Activated CD4-positive, alpha-beta memory T cell treated with anti-CD3 and anti-CD28 coated beads for 36 hours (primary cell): ENCODE measurements at regions not wholly inside any gene's neighbourhood (a gene's known extent, or its start where the extent isn't known, plus 50 kb on each side); places are given as distances from the start of the nearest gene placed in this dataset.
A peak's percentile ranks its signal among the peaks of the same experiment; 100 is the strongest.

Experiments used
- CTCF ChIA-PET: fragments of 350-600 bp; sonication (Branson Sonifier 250); formaldehyde crosslinking; loops from one replicate; lab custom pipeline; 2021; ENCODE audit warnings: antibody characterized with exemption, inconsistent platforms; lab: Charles Lee
- POLR2A ChIA-PET: fragments of 350-600 bp; sonication (Branson Sonifier 250); formaldehyde crosslinking; loops from one replicate; lab custom pipeline; 2021; ENCODE audit warnings: antibody characterized with exemption; lab: Charles Lee
- DNase-seq: peaks from one replicate; pipeline ENCODE4 v3.0.0-alpha.2; 2020
- H3K27ac Mint-ChIP-seq: one replicate; pipeline ENCODE4 v1.8.0; 2021; ENCODE audit warnings: mixed read lengths
- H3K27me3 Mint-ChIP-seq: one replicate; pipeline ENCODE4 v1.8.0; 2021; ENCODE audit warnings: mixed read lengths
- H3K36me3 Mint-ChIP-seq: one replicate; pipeline ENCODE4 v1.8.0; 2021; ENCODE audit warnings: mixed read lengths
- H3K4me1 Mint-ChIP-seq: one replicate; pipeline ENCODE4 v1.8.0; 2021; ENCODE audit warnings: low read depth, mixed read lengths
- H3K4me3 Mint-ChIP-seq: one replicate; pipeline ENCODE4 v1.8.0; 2021; ENCODE audit warnings: mild to moderate bottlenecking, mixed read lengths
- H3K9me3 Mint-ChIP-seq: one replicate; pipeline ENCODE4 v1.8.0; 2021; ENCODE audit warnings: mixed read lengths
- intact Hi-C: fragments of 100-400 bp; cut with micrococcal nuclease; formaldehyde crosslinking; loops from one replicate; pipeline ENCODE4 v1.15.1; 2023

- ChIA-PET POLR2A (no interaction called here), CTCF (no interaction called here)
- no peak overlapping the region for H3K27ac Mint-ChIP-seq
- no peaks in the 10 kb centered on the region for H3K36me3 Mint-ChIP-seq
- no peaks in the 10 kb centered on the region for H3K9me3 Mint-ChIP-seq
- intact Hi-C loops: no loop called here
- peak; percentile 5 for DNase-seq
- H3K4me1 Mint-ChIP-seq: no peaks in the 10 kb centered on the region
- H3K27me3 Mint-ChIP-seq: peaks cover 17% of the 10 kb centered on the region
- no peak overlapping the region for H3K4me3 Mint-ChIP-seq
These were observed 108.4 kb upstream of the OTOS start for GRCh38 chr2:240248721-240249422.

GRCh38 chr2:240249423-240250149 is 109.1 kb upstream of the OTOS start:
- Mint-ChIP-seq H3K27ac (no peak overlapping the region), H3K4me3 (no peak overlapping the region), H3K4me1 (no peaks in the 10 kb centered on the region), H3K9me3 (no peaks in the 10 kb centered on the region), H3K36me3 (no peaks in the 10 kb centered on the region), H3K27me3 (peaks cover 11% of the 10 kb centered on the region)
- ChIA-PET POLR2A (no interaction called here), CTCF (no interaction called here)
- intact Hi-C loops: no loop called here
- DNase-seq: no peak

DNA sequence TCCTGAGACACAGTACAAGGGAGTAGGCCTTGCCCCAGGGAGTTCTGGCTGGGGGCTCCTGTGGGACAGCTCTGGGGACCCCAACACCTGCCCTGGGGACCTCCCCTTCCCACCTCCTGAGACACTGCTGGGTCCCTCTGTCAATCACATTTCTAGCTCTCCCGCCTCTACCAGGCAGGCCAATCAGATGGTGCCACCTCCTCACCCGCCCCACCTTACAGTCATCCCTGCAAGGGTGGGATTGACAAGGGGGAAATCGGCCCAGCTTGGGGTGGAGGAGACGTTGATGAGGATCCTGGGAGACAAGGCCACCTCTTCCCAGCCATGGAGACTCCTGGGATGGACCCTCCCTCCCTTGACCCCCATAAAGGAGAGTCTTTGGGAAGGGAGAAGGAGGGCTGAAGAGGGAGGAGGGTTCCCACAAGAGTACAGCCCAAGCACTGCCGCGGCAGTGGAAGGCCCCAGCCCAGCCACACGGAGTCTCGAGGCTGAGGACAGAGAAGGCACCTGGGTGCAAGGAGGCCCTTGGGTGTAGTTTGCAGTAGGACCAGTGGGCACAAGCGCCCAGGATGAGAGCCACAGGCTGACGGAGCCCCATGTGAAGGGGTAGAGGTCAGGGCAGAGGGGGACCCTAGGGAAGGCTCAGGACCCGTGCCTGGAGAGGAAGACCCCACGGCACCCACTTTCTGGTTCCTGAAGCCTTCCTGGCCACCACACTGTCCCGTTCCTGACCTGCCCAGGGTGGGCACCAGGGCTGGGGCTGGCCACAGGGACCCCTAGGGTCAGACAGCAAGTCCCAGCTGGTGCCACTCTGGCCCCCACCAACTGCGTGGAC is 109.9 kb upstream of the OTOS start:
- Mint-ChIP-seq H3K4me1 (no peaks in the 10 kb centered on the region), H3K4me3 (no peak overlapping the region), H3K27me3 (peaks cover 12% of the 10 kb centered on the region), H3K9me3 (no peaks in the 10 kb centered on the region), H3K27ac (no peak overlapping the region), H3K36me3 (no peaks in the 10 kb centered on the region)
- peak; percentile 6 for DNase-seq
- ChIA-PET CTCF (no interaction called here), POLR2A (no interaction called here)
- intact Hi-C loops: no loop called here

DNA sequence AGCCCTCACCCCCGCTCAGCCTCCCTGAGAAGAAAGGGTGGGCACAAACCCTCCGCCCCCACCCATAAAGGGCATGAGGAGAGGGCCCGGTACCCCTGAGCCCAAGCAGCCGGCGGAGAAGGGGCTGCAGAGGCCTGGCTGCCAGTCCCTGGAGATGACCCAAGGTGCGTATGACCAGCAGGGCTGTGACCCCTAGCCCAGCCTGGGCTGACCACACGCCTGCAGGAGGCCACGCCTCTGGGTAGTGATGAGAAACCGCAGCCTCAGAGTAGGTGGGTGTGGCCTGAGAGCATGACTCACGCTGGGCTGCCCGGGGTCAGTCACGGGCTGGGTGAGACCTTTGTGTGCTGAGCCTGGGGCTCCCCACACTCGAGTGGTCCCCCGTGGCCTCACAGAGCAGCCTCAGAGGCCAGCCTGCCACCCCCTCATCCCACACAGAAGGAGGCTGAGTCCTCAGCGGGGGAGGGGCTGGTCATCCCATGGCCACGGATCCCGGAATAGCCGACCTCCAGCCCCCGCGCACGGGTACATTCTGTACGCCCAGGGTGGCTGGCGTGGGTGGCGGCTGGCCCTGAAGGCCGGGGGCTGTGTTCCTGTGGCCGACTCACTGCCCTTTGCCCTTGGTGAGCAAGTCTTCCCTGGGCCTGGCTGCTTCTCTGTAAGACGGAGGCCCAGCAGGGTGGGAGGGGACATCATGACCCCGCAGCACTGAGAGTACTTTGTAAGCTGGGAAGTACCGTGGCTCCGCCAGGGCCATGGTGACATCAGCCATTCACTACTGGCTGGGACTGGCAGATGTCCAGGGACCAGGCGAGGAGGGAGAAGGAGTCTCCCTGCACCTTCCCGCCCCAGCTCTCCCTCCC is 110.8 kb upstream of the OTOS start:
- H3K4me3 Mint-ChIP-seq: no peak overlapping the region
- peaks cover 11% of the 10 kb centered on the region for H3K27me3 Mint-ChIP-seq
- POLR2A ChIA-PET: no interaction called here
- CTCF ChIA-PET: no interaction called here
- intact Hi-C loops: no loop called here
- H3K9me3 Mint-ChIP-seq: no peaks in the 10 kb centered on the region
- DNase-seq: peak; percentile 15
- no peaks in the 10 kb centered on the region for H3K36me3 Mint-ChIP-seq
- no peaks in the 10 kb centered on the region for H3K4me1 Mint-ChIP-seq
- H3K27ac Mint-ChIP-seq: no peak overlapping the region

DNA sequence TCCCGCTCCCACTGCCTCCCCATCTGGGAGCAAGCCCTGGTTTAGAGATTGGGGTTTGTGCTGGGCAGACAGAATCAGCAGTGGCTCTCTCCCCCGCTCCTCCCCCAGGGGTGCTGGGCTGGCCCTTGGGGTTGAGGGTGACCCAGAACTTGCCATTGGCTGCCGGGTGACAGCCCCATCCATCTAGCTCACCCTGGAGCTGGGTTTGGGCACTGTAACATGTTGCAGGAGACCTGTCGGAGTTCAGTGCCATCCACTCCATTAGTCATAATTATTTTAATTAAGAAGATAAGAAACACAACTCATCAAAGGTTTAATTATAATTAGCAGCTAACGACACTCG is 111.4 kb upstream of the OTOS start:
- intact Hi-C loops: no loop called here
- Mint-ChIP-seq H3K4me1 (no peaks in the 10 kb centered on the region), H3K9me3 (no peaks in the 10 kb centered on the region), H3K27ac (no peak overlapping the region), H3K36me3 (no peaks in the 10 kb centered on the region), H3K4me3 (no peak overlapping the region), H3K27me3 (peaks cover 8% of the 10 kb centered on the region)
- CTCF ChIA-PET: interaction anchor here (0.7 kb wide), 1 partner anchor 19 kb away, joined by 3 read pairs; no protein-coding TSS in a partner anchor
- POLR2A ChIA-PET: no interaction called here
- no peak for DNase-seq

DNA sequence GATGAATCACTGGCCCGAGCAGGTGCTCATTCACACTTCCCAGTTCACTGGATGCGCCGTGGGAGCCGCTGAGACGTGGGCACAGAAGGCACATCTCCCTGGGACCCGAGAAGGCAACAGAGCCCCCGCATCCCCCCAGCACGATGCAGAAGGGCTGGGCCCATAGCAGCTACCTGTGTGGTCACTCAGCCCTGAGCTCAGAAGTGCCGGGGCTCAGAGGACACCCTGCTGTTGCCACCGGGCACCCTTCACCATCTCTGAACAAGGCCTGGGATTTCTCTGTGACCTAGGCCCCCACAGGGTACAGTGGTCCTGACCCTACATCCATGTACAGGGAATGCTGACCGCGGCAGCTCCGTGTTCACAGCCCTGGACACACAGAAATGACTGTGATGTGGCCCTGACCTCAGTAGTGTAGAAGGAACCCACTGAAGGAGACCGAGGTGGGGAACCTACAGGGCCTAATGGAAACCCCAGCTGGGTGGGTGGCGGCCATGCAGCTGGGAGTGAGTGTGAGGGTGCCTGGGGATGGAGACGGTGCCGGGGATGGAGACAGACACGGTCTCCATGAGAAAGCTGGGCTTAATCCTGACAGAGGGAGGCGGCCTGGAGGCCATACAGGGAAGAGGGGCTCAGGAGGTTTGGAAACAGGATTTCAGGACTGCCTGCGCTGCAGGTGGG is 111.9 kb upstream of the OTOS start:
- no peak for DNase-seq
- H3K4me3 Mint-ChIP-seq: no peak overlapping the region
- ChIA-PET POLR2A (no interaction called here), CTCF (interaction anchor here (0.7 kb wide), 1 partner anchor 20 kb away, joined by 3 read pairs; no protein-coding TSS in a partner anchor)
- H3K27ac Mint-ChIP-seq: no peak overlapping the region
- peaks cover 4% of the 10 kb centered on the region for H3K27me3 Mint-ChIP-seq
- intact Hi-C loops: no loop called here
- no peaks in the 10 kb centered on the region for H3K4me1 Mint-ChIP-seq
- no peaks in the 10 kb centered on the region for H3K9me3 Mint-ChIP-seq
- H3K36me3 Mint-ChIP-seq: no peaks in the 10 kb centered on the region

DNA sequence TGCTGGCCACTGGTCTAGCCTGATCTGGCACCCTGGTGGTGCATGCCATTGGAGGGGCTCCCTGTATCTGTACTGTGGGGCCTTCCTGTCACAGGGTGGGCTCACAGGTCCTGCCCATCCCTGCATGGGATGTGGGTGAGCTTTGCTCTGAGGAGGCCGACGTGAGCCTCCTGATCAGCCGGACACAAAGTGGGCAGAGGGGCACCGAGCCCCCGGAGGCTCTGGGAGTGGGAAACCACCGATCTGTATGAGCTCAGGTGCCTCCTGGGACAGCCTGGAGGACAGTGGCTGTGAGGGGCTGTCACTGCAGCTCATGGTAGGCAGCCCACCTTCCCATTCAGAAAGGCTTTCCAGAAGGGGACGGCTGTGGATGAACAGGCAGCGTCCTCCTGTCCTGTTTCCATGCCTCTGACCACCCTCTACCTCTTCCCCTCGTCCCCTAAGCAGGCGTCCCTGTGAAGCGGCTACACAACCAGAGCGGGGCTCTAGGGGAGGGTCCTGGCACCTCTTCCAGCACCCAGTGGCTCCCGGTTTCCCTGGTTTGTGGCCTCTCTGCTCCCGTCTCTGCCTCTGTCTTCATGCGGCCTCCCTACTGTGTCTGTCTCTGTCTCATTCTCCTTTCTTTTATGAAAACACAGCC is 112.5 kb upstream of the OTOS start:
- intact Hi-C loops: no loop called here
- ChIA-PET POLR2A (no interaction called here), CTCF (no interaction called here)
- DNase-seq: no peak
- peaks cover 4% of the 10 kb centered on the region for H3K27me3 Mint-ChIP-seq
- H3K4me1 Mint-ChIP-seq: no peaks in the 10 kb centered on the region
- H3K36me3 Mint-ChIP-seq: no peaks in the 10 kb centered on the region
- H3K27ac Mint-ChIP-seq: no peak overlapping the region
- no peak overlapping the region for H3K4me3 Mint-ChIP-seq
- H3K9me3 Mint-ChIP-seq: no peaks in the 10 kb centered on the region

DNA sequence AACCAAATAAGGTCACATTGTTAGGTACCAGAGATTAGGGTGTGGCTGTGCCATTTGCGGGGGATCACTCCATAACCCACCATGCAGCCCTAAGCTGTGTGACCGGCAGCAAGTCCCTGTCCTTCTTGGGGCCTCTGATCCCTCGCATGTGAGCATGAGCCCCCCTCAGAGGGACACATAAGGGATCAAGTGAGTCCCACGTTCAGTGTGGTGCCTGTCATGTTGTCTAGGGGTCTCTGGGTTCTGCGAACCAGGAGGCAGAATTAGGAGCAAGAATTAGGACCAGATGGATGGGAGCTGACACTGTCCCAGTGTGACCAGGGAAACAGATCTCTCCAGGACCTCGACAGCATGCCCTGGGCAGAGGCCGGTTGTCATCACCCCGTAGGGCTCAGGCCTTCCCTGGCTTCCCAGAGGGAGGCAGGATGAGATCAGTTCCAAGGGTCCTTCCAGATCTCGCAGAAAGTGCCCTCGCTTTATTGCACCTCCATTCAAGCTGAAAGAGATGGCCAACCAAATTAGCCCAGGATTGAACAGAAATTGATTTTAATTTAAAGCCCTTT is 113.2 kb upstream of the OTOS start:
- intact Hi-C loops: no loop called here
- no peak for DNase-seq
- POLR2A ChIA-PET: no interaction called here
- CTCF ChIA-PET: no interaction called here
- Mint-ChIP-seq H3K27me3 (peaks cover 4% of the 10 kb centered on the region), H3K9me3 (no peaks in the 10 kb centered on the region), H3K4me1 (no peaks in the 10 kb centered on the region), H3K27ac (no peak overlapping the region), H3K4me3 (no peak overlapping the region), H3K36me3 (no peaks in the 10 kb centered on the region)

DNA sequence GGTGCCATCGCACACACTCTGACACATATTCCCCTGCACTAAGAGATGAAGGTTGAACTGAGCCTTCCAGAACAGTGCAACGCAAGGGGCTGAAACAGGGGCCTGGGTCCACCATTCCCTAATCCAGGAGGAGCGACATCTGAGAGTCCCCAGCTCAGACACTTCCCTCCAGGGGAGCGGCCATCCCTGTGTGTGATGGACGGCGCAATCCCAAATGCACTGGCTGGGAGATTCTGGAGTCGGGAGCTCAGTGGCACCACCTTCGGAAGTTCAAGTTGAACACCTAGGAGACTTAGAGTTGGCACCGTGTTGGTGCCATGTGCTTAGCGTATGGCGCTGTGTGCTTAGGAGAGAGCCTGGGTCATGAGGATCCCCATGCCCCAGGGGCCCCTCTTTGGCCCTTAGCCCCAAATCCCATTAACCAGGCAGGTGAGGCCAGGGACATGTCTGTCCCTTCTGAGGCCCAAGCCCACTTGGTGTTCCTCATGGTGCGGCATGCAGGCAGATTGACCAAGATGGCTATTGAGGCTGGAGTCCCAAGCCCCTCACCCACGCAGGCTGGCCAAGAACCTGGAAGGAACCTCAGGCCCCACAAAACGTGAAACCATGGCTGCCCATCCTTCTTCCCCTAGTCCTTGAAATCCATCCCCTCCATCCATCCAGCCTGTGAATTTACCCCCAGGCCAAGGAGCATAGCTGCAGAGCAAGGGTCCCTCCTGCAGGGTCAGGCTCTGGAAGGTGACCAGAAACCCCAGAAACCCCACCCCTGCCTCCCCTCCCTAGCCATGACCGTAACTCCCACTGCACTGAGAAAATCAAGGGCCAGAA is 114.1 kb upstream of the OTOS start:
- Mint-ChIP-seq H3K4me3 (no peak overlapping the region), H3K4me1 (no peaks in the 10 kb centered on the region), H3K36me3 (no peaks in the 10 kb centered on the region), H3K27me3 (peaks cover 4% of the 10 kb centered on the region), H3K27ac (no peak overlapping the region), H3K9me3 (no peaks in the 10 kb centered on the region)
- intact Hi-C loops: no loop called here
- CTCF ChIA-PET: interaction anchor here (1.0 kb wide), 1 partner anchor 184 kb away, joined by 3 read pairs; no protein-coding TSS in a partner anchor
- POLR2A ChIA-PET: no interaction called here
- DNase-seq: no peak

- ChIA-PET CTCF (interaction anchor here (1.0 kb wide), 1 partner anchor 184 kb away, joined by 3 read pairs; no protein-coding TSS in a partner anchor), POLR2A (no interaction called here)
- no peak overlapping the region for H3K4me3 Mint-ChIP-seq
- H3K27ac Mint-ChIP-seq: no peak overlapping the region
- peaks cover 4% of the 10 kb centered on the region for H3K27me3 Mint-ChIP-seq
- no peaks in the 10 kb centered on the region for H3K9me3 Mint-ChIP-seq
- intact Hi-C loops: no loop called here
- DNase-seq: no peak
- no peaks in the 10 kb centered on the region for H3K36me3 Mint-ChIP-seq
- no peaks in the 10 kb centered on the region for H3K4me1 Mint-ChIP-seq
These were observed 114.7 kb upstream of the OTOS start for GRCh38 chr2:240255165-240255491.
